ENCODE measurements at regions not wholly inside any gene's neighbourhood (a gene's known extent, or its start where the extent isn't known, plus 50 kb on each side); places are given as distances from the start of the nearest gene placed in this dataset.

GRCh38 chr5:86797677-86798076, 179.9 kb downstream of the COX7C start:
- no peaks in the 10 kb centered on the region for H3K27me3 ChIP-seq (ENCODE audit: control insufficient read depth, insufficient read depth, low read length)
- no peaks in the 10 kb centered on the region for H3K9me3 ChIP-seq (ENCODE audit: control insufficient read depth, insufficient read depth, low read length)
- H3K27ac ChIP-seq (ENCODE audit: low read depth, low read length): no peak overlapping the region
- DNase-seq (ENCODE audit: low read depth, low spot score): no peak
- TF ChIP-seq CTCF (IDR thresholded peaks at IDR 0.05; ENCODE audit: low read depth, low read length): no peak
- CTCF ChIA-PET: no interaction called here
- no peak overlapping the region for H3K4me3 ChIP-seq (ENCODE audit: low read depth, low read length)
- POLR2A ChIA-PET: no interaction called here

GRCh38 chr5:86806206-86806605, 188.5 kb downstream of the COX7C start:
- Histone ChIP-seq H3K9me3 (ENCODE audit: control insufficient read depth, insufficient read depth, low read length) (no peaks in the 10 kb centered on the region), H3K4me3 (ENCODE audit: low read depth, low read length) (no peak overlapping the region), H3K27ac (ENCODE audit: low read depth, low read length) (no peak overlapping the region), H3K27me3 (ENCODE audit: control insufficient read depth, insufficient read depth, low read length) (no peaks in the 10 kb centered on the region)
- DNase-seq (ENCODE audit: low read depth, low spot score): no peak
- no peak for TF ChIP-seq CTCF (IDR thresholded peaks at IDR 0.05; ENCODE audit: low read depth, low read length)
- POLR2A ChIA-PET: no interaction called here
- CTCF ChIA-PET: no interaction called here

- no peak for TF ChIP-seq CTCF (IDR thresholded peaks at IDR 0.05; ENCODE audit: low read depth, low read length)
Observed at GRCh38 chr5:86807046-86808031, 189.6 kb downstream of the COX7C start.

GRCh38 chr5:86814315-86814714, 196.6 kb downstream of the COX7C start:
- Histone ChIP-seq H3K9me3 (ENCODE audit: control insufficient read depth, insufficient read depth, low read length) (no peaks in the 10 kb centered on the region), H3K27ac (ENCODE audit: low read depth, low read length) (no peak overlapping the region), H3K27me3 (ENCODE audit: control insufficient read depth, insufficient read depth, low read length) (no peaks in the 10 kb centered on the region), H3K4me3 (ENCODE audit: low read depth, low read length) (no peak overlapping the region)
- ChIA-PET POLR2A (no interaction called here), CTCF (no interaction called here)
- no peak for DNase-seq (ENCODE audit: low read depth, low spot score)
- TF ChIP-seq CTCF (IDR thresholded peaks at IDR 0.05; ENCODE audit: low read depth, low read length): no peak

More at GRCh38 chr5:86807046-86808031, 189.6 kb downstream of the COX7C start:
- Histone ChIP-seq H3K27me3 (ENCODE audit: control insufficient read depth, insufficient read depth, low read length) (no peaks in the 10 kb centered on the region), H3K4me3 (ENCODE audit: low read depth, low read length) (no peak overlapping the region), H3K27ac (ENCODE audit: low read depth, low read length) (no peak overlapping the region), H3K9me3 (ENCODE audit: control insufficient read depth, insufficient read depth, low read length) (no peaks in the 10 kb centered on the region)
- CTCF ChIA-PET: no interaction called here
- POLR2A ChIA-PET: no interaction called here
- no peak for DNase-seq (ENCODE audit: low read depth, low spot score)

- no peaks in the 10 kb centered on the region for H3K9me3 ChIP-seq (ENCODE audit: control insufficient read depth, insufficient read depth, low read length)
- H3K27me3 ChIP-seq (ENCODE audit: control insufficient read depth, insufficient read depth, low read length): no peaks in the 10 kb centered on the region
- ChIA-PET CTCF (no interaction called here), POLR2A (no interaction called here)
- no peak overlapping the region for H3K27ac ChIP-seq (ENCODE audit: low read depth, low read length)
- no peak overlapping the region for H3K4me3 ChIP-seq (ENCODE audit: low read depth, low read length)
- TF ChIP-seq CTCF (IDR thresholded peaks at IDR 0.05; ENCODE audit: low read depth, low read length): no peak
- DNase-seq (ENCODE audit: low read depth, low spot score): no peak
Observed at GRCh38 chr5:86814907-86815306, 197.2 kb downstream of the COX7C start.
